Osteocyte (in vitro differentiated cells): ENCODE measurements at regions not wholly inside any gene's neighbourhood (a gene's known extent, or its start where the extent isn't known, plus 50 kb on each side); places are given as distances from the start of the nearest gene placed in this dataset.

Source experiments
- DNase-seq: peaks from one replicate; pipeline ENCODE4 v3.0.0; 2021; ENCODE audit warnings: mixed read lengths; ENCODE audit not compliant: unreplicated experiment; ENCODE audit errors: extremely low spot score
- H3K27ac Mint-ChIP-seq: one replicate; pipeline ENCODE4 v1.8.0; 2021; ENCODE audit warnings: mild to moderate bottlenecking, mixed read lengths; ENCODE audit not compliant: unreplicated experiment
- H3K27me3 Mint-ChIP-seq: one replicate; pipeline ENCODE4 v1.8.0; 2021; ENCODE audit warnings: mixed read lengths; ENCODE audit not compliant: unreplicated experiment
- H3K36me3 Mint-ChIP-seq: one replicate; pipeline ENCODE4 v1.8.0; 2021; ENCODE audit warnings: mixed read lengths; ENCODE audit not compliant: unreplicated experiment
- H3K4me1 Mint-ChIP-seq: one replicate; pipeline ENCODE4 v1.8.0; 2021; ENCODE audit warnings: mixed read lengths; ENCODE audit not compliant: unreplicated experiment
- H3K4me3 Mint-ChIP-seq: one replicate; pipeline ENCODE4 v1.8.0; 2021; ENCODE audit warnings: mild to moderate bottlenecking, moderate library complexity, mixed read lengths; ENCODE audit not compliant: unreplicated experiment
- H3K9me3 Mint-ChIP-seq: one replicate; pipeline ENCODE4 v1.8.0; 2021; ENCODE audit warnings: mixed read lengths; ENCODE audit not compliant: unreplicated experiment
- CTCF ChIP-seq: fragments of 200-600 bp; sonication (generic); IDR thresholded peaks from 2 replicates; pipeline ENCODE4 v1.5.0; 2021; ENCODE audit warnings: antibody characterized with exemption, mild to moderate bottlenecking, moderate library complexity

GRCh38 chr10:130854151-130854550 is 457.4 kb downstream of the TCERG1L start:
- no peak overlapping the region for H3K27ac Mint-ChIP-seq
- peaks cover 6% of the 10 kb centered on the region for H3K36me3 Mint-ChIP-seq
- no peak overlapping the region for H3K4me3 Mint-ChIP-seq
- no peak for TF ChIP-seq CTCF
- H3K4me1 Mint-ChIP-seq: no peaks in the 10 kb centered on the region
- H3K9me3 Mint-ChIP-seq: peaks cover 59% of the 10 kb centered on the region
- no peak for DNase-seq
- H3K27me3 Mint-ChIP-seq: no peaks in the 10 kb centered on the region

- no peaks in the 10 kb centered on the region for H3K27me3 Mint-ChIP-seq
- no peak overlapping the region for H3K27ac Mint-ChIP-seq
- no peak for TF ChIP-seq CTCF
- peaks cover 6% of the 10 kb centered on the region for H3K36me3 Mint-ChIP-seq
- DNase-seq: peak; percentile 73
- no peak overlapping the region for H3K4me3 Mint-ChIP-seq
- H3K4me1 Mint-ChIP-seq: no peaks in the 10 kb centered on the region
- peaks cover 59% of the 10 kb centered on the region for H3K9me3 Mint-ChIP-seq
Measured at GRCh38 chr10:130857631-130858295, 453.8 kb downstream of the TCERG1L start.

- H3K9me3 Mint-ChIP-seq: peaks cover 57% of the 10 kb centered on the region
- DNase-seq: peak; percentile 51
Measured at GRCh38 chr10:130858626-130859025, 452.9 kb downstream of the TCERG1L start.

GRCh38 chr10:130859427-130859826 is 452.1 kb downstream of the TCERG1L start:
- H3K4me1 Mint-ChIP-seq: no peaks in the 10 kb centered on the region
- H3K27ac Mint-ChIP-seq: no peak overlapping the region
- peak; percentile 67 for DNase-seq
- H3K9me3 Mint-ChIP-seq: peaks cover 53% of the 10 kb centered on the region
- no peak overlapping the region for H3K4me3 Mint-ChIP-seq
- H3K36me3 Mint-ChIP-seq: peaks cover 2% of the 10 kb centered on the region
- H3K27me3 Mint-ChIP-seq: no peaks in the 10 kb centered on the region
- TF ChIP-seq CTCF: no peak

More at GRCh38 chr10:130858626-130859025, 452.9 kb downstream of the TCERG1L start:
- Mint-ChIP-seq H3K4me1 (no peaks in the 10 kb centered on the region), H3K36me3 (peaks cover 6% of the 10 kb centered on the region), H3K27me3 (no peaks in the 10 kb centered on the region), H3K27ac (no peak overlapping the region), H3K4me3 (no peak overlapping the region)
- no peak for TF ChIP-seq CTCF

- Mint-ChIP-seq H3K9me3 (peaks cover 44% of the 10 kb centered on the region), H3K27ac (no peak overlapping the region), H3K4me3 (no peak overlapping the region), H3K36me3 (no peaks in the 10 kb centered on the region), H3K4me1 (no peaks in the 10 kb centered on the region), H3K27me3 (no peaks in the 10 kb centered on the region)
- DNase-seq: peak; percentile 77
- TF ChIP-seq CTCF: no peak
Measured at GRCh38 chr10:130862122-130862521, 449.4 kb downstream of the TCERG1L start.
